ENCODE measurements at regions not wholly inside any gene's neighbourhood (a gene's known extent, or its start where the extent isn't known, plus 50 kb on each side); places are given as distances from the start of the nearest gene placed in this dataset.
"Not testable (repeated sequence)": the region's sequence is repeated elsewhere in the genome, so short reads cannot be mapped to it uniquely, and the experiment has no call there.

DNA sequence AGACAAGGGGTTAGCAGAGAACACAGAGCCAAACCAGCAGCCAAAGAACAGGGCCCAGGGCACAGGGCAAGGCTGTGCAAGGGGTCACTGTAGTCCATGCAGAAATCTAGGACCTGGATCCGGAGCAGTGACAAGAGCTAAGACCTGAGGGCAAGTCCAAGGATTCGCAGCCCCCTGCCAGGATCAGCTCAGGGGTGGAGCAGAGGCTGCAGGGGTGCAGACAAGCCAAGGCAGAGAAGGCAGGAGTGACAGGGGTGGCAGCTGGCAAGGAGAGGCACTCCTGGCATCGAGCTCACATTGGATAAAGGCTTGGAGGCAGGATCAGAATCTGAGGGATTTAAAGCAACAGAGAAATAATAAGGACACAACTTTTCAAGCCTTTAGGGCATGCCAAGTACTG, 80.7 kb upstream of the NANOS1 start:
- no peak for DNase-seq (ENCODE audit: low spot score)

DNA sequence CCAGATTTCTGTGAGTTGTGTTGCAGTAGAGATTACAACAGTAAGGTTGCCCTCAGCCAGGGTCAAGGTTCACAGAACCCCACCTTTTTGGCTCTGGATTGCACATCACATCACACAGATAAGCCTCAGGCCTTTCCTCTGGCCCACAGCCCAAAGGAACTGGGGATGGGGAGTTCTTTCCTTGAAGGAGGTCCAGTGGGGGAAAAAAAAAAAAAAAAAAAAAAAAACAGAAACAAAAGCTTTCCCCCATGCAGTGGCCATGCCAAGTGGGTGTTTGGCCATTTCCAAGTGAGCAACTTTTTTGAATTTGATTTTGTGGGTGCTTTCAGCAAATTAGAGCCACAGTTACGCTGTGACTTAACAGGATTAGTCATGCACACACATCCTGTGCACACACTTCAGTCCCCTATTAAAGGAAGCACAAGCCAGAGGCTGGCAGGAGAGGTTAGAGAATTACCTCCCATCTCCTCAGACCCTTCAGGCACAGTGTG, 79.3 kb upstream of the NANOS1 start:
- no peak for DNase-seq (ENCODE audit: low spot score)

DNA sequence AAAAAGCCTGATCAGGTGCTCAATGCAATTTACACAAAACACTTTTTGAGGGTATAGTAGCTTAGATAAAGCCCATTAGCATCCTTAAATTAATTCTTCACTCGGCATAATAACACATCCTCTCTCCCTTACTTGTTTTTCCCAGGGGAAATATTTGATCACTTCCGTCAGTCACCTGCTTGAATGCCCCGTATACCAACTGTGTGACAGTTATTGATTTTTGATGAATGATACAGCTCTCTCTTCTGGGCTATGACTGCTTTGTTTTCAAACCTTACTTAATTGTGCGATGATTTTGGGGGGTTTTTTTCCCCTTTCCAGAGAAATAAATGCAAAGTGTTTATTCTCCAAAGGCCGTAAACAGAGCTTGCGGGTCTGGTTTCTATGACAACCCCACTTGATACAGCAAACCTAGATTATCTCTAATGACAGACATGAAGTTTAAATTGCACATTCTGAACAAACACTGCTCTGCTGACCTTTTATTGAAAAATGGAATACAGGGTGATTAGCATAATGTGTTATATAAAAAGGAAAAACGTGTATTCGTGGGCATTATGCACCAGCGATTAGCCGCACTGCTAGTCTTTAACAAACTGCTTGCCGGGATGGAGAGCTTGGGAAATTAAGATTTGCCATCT, 78.4 kb upstream of the NANOS1 start:
- no peak for DNase-seq (ENCODE audit: low spot score)

DNA sequence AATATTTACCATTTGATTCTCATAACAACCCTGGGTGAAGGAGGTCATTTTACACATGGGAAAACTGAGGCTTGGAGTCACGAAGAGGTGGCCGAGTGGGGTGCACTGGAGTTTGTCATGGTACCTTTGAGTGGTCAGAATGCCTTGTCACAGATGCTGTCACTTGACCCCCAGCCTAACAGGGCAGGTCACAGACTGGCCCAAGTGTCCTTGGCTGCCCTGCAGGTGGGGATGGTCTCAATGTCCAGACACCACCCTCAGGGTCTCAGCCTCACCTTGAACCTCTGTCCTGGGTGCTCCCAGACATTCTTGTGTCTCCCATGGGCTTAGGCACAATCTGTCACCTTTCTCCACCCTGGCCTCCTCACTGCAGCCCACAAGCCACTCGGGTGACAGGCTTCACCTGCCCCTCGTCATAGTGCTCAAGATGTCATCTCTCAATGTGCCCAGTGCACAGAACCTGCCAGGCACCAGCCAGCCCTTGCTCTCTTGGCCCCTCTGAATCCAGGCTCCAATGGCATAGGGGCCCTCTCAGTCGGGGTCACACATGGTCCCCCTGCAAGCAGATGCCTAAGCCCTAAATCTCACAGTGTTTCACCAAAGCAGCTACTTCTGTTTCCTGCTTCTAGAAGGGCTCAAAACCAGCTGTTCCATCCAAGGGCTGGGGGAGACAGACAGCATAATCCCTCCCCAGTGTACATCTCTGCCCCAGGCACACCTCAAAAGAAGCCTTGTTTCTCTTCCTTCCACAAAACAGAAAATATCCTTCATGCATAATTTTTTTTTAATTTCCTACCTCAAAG, 76.8 kb upstream of the NANOS1 start:
- DNase-seq (ENCODE audit: low spot score), result no peak

- no peak for DNase-seq (ENCODE audit: low spot score)
Measured at GRCh38 chr10:118953598-118954393, 75.7 kb upstream of the NANOS1 start.

GRCh38 chr10:118955531-118955930, 74.0 kb upstream of the NANOS1 start:
- no peak for DNase-seq (ENCODE audit: low spot score)

- no peak for DNase-seq (ENCODE audit: low spot score)
Measured at GRCh38 chr10:118955951-118956801, 73.3 kb upstream of the NANOS1 start.

- DNase-seq (ENCODE audit: low spot score), result no peak
Measured at GRCh38 chr10:118956802-118957442, 72.6 kb upstream of the NANOS1 start.

DNA sequence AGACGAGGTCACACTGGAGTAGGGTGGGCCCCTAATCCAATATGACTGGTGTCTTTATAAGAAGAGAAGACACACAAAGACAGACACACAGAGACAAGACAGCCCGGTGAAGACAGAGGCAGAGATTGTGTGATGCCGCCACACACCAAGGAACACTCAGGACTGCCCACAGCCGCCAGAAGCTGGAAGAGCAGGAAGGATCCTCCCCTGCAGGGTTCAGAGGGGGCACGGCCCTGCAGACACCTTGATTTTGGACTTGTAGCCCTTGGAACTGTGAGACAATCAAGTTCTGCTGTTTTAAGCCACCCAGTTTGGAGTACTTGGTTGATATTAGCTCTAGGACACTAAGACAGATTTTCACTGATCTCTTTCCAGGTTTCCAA, 72.1 kb upstream of the NANOS1 start:
- no peak for DNase-seq (ENCODE audit: low spot score)

DNA sequence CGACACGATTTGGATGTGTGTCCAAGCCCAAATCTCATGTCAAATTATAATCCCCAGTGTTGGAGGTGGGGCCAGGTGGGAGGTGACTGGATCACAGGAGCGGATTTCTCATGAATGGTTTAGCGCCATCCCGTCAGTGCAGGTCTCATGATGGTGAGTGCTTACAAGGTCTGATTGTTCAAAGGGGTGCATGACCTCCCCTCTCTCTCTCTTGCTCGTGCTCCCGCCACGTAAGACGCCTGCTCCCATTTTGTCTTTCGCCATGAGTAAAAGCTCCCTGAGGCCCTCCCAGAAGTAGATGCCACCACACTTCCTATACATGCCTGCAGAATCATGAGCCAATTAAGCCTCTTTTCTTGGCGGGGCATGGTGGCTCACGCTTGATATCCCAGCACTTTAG, 71.5 kb upstream of the NANOS1 start:
- no peak for DNase-seq (ENCODE audit: low spot score)

DNA sequence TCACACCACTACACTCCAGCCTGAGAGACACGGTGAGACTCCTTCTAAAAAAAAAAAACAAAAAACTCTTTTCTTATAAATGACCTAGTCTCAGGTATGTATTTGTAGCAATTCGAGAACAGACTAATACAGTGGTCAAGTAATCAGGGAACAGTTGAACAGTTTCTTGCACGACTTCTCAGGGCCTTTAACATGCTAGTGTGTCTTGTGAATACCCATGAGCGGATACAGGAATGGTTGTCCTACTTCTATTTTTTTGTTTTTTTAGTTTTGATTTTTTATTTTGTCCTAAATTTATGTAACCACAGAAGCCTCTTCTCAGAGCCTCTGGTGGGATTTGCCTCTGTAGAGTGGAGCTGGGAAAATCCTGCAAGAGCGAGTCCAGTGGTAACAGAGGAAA, 71.0 kb upstream of the NANOS1 start:
- no peak for DNase-seq (ENCODE audit: low spot score)

DNA sequence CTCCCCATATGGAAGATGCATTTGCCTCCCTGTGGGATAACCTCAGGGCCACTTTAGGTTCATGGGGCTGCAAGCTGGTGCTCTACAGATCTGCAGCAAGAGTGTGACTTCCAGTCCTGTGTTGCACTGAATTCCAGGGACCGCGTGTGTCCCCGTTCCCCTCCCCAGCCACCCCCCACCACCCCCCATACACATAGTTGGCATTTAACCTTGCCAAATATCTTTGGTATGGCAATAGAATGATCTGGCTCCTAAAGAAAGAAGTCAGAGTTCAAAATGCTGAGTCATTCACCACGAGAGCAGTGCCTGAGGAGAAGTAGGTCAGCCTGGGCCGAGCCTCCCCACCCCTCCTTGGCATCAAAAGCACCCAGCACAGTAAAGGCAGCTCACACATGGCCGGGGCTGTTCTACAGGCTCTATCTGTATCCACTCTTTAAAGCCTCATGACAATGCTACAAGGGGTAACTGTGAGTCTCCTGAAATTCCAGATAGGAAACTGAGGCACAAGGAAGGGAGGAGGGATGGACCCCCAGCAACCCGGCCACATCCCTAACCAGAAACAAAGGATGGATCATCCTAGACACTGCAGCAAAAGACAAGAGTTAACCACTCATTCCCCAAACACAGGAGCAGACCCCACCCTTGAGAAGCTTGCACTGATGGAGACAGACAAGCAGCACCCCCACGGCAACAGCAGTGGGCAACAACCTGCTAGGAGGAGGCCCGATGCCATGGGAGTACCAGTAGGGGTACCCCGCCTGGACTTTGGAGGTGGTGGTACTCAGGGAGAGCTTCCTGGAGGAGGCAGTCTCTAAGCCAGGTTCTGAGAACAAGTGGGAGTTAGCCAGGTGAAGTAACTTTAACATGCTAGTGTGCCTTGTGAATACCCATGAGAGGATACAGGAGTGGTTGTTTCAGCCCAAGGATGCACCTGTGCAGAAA, 70.3 kb upstream of the NANOS1 start:
- no peak for DNase-seq (ENCODE audit: low spot score)

- no peak for DNase-seq (ENCODE audit: low spot score)
Measured at GRCh38 chr10:118960157-118961090, 69.1 kb upstream of the NANOS1 start.

GRCh38 chr10:118961436-118961835, 68.1 kb upstream of the NANOS1 start:
- no peak for DNase-seq (ENCODE audit: low spot score)

DNA sequence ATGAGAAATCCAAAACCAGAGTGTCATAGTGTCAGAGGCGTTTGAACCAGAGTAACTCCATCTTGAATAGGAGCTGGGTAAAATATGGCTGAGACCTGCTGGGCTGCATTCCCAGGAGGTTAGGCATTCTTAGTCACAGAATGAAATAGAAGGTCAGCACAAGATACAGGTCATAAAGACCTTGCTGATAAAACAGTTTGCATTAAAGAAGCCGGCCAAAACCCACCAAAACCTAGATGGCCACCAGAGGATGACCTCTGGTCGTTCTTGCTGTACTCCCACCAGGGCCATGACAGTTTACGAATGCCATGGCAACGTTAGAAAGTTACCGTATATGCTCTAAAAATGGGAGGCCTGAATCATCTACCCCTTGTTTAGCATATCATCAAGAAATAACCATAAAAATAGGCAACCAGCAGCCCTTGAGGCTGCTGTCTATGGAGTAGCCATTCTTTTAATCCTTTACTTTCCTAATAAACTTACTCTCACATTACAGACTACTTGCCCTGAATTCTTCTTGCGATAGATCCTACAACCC, 67.1 kb upstream of the NANOS1 start:
- DNase-seq (ENCODE audit: low spot score), result not testable (repeated sequence)

DNA sequence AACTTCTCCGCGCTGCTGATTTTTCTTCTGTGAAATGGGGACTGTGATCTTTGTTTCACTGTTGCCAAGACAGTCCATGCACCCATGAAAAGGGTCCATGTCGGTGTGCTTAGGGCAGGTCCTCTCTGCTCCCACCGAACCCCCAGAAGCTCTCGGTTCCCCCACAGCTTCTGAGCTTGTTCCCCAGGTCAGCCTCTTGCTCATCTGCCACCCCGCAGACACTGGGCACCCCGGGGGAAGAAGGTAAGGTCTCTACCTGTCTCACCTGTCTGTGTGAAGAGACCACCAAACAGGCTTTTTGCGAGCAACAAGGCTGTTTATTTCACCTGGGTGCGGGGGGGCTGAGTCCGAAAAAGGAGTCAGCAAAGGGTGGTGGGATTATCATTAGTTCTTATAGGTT, 66.2 kb upstream of the NANOS1 start:
- no peak for DNase-seq (ENCODE audit: low spot score)

GRCh38 chr10:118963933-118964332, 65.6 kb upstream of the NANOS1 start:
- no peak for DNase-seq (ENCODE audit: low spot score)

DNA sequence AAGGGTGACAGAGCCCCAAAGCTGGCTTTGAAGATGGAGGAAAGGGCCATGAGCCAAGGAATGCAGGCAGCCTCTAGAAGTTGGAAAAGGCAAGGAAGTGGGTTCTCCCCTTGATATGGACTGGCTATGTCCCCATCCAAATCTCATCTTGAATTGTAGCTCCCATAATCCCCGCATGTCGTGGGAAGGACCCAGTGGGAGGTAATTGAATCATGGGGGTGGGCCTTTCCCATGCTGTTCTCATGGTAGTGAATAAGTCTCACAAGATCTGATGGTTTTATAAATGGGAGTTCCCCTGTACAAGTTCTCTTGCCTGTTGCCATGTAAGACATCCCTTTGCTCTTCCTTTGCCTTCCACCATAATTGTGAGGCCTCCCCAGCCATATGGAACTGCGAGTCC, 65.0 kb upstream of the NANOS1 start:
- not testable (repeated sequence) for DNase-seq (ENCODE audit: low spot score)

Data from SK-N-DZ (cell line).